Left lobe of liver (tissue), 2 donors: ENCODE measurements at regions not wholly inside any gene's neighbourhood (a gene's known extent, or its start where the extent isn't known, plus 50 kb on each side); places are given as distances from the start of the nearest gene placed in this dataset.
"Not testable (repeated sequence)": the region's sequence is repeated elsewhere in the genome, so short reads cannot be mapped to it uniquely, and the experiment has no call there.

Source experiments
- ATAC-seq: fragments of 200-7000 bp; cut with Tn5 transposase; one replicate; pipeline ENCODE4 v1.9.1; 2020; ENCODE audit warnings: mild to moderate bottlenecking, moderate library complexity
- DNase-seq: peaks from one replicate; pipeline ENCODE4 v3.0.0-alpha.2; 2020; ENCODE audit warnings: low spot score
- donor health status: DM: no; HTN: no; CAD: no; lungs with moderate emphysema.
- donor health status: DM: no; HTN: yes; CAD: no.

DNA sequence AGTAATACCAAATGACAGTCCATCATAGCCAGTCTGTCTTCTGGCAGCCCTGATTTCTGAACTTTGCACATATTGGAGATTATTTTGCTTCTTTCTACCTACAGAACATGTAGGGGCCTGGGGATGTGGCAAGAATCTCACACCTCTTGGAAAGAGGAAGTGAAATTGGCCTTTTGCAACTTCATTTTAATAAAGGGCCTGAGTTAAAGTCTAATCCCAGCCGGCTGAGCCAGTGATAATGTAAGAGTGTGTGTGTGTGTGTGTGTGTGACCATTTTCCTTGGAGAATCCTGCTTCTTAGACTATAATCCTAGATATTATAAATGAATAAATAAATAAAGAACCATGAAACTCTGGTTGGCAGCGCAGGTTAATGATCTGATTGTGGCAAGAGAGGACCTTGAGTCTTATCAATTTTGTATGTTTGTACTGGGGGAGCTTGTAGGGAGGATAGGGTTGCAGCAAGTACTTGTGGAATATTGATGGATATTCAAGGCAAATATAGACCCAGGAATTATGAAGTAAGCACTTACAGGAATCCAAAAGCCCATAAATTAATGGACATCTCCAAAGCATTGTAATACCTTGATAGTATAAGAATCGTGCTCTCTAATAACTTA lies 233.2 kb upstream of the AMIGO2 start:
- peak; percentile 72 for ATAC-seq

DNA sequence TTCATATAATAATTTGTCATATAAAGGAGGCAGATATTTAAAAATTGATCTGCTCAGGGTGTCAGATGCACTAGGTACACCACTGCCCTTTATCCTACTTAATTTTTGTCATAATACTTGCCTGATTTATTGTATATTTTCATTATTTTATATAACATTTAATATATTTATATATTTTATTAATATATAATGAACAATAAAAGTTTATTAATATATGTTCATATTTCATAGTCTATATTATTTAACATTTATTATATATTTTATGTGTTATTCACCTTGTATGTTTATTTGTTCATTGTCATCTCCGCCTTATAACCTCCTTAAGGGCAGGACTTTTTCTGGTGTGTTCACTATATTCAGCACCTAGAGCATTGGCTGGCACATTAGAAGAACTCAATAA lies 232.4 kb upstream of the AMIGO2 start:
- DNase-seq: no peak
- ATAC-seq: no peak

More for the DNA sequence above, 233.2 kb upstream of the AMIGO2 start:
- no peak for DNase-seq

DNA sequence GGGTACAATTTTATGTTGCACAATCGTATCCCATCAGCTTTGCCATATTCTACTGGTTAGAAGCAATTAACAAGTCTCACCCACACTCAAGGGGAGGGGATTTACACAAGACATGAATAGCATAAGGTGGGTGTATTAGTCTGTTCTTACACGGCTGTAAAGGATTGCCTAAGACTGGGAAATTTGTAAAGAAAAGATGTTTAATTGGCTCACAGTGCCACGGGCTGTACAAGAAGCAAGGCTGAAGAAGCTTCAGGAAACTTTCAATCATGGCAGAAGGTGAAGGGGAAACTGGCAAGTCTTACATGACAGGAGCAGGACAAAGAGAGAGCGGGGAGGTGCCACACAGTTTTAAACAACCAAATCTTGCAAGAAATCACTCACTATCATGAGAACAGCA lies 231.8 kb upstream of the AMIGO2 start:
- no peak for ATAC-seq
- no peak for DNase-seq

DNA sequence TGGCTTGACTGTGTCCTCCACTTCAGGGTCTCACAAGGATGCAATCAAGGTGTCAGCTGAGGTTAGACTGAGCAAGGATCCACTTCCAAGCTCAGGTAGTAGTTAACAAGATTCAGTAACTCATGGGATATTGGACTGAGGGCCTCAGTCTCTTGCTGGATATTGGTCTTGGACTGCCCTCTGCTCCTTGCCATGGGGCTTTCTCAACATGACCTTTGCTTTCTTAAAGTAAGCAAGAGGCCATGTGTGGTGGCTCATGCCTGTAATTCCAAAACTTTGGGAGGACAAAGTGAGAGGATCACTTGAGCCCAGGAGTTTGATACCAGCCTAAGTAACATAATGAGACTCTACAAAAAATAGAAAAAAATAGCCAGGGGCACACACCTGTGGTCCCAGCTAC lies 231.3 kb upstream of the AMIGO2 start:
- DNase-seq (peak; percentile 71), ATAC-seq (peak; percentile 74)

DNA sequence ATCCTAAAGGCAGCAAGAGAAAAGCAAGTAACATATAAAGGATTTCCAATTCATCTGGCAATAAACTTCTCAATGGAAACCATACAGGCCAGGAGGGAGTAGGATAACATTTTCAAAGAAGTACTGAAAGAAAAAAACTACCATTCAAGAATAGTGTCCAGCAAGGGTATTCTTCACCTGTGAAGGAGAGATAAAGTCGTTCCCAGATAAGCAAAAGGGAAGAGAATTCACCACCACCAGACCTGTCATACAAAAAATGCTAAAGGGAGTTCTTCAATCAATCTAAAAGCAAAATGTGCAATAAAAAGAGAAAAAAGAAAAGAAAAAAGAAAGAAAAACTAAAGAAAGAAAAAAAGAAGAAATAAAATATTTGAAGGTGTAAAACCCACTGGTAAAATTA lies 228.9 kb upstream of the AMIGO2 start:
- DNase-seq (no peak), ATAC-seq (no peak)

DNA sequence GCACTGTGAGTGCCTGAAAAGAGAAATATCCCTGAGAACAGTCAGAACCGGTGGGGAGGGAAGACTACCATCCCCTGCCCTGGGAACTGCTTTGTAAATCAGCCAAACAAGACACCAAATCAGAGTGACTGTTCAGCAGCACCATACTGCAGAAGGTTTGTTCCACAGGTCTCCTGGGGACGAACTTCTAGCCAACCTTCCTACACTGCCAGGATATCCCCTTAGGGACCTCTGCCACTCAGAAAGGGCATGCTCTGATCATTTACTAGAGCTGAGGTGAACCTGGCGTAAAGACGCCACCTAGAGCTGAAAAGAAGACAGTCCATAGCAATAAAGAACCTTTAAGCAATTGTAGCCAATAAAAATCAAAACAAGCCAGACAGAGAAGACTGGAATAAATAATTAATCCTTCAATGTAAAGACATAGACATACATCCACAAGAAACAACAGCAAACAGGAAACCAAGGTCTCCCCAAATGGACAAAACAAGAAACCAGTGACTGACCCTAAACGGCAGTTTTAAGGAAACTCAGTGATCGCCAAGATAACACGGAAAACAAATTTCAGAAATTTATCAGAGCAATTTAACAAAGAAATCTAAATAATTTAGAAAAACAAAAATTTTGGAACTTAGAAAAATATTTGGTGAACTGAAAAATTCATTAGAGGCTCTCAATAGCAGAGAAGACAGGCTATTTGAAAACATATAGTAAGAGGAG lies 228.1 kb upstream of the AMIGO2 start:
- DNase-seq (peak; percentile 61), ATAC-seq (peak; percentile 91)

DNA sequence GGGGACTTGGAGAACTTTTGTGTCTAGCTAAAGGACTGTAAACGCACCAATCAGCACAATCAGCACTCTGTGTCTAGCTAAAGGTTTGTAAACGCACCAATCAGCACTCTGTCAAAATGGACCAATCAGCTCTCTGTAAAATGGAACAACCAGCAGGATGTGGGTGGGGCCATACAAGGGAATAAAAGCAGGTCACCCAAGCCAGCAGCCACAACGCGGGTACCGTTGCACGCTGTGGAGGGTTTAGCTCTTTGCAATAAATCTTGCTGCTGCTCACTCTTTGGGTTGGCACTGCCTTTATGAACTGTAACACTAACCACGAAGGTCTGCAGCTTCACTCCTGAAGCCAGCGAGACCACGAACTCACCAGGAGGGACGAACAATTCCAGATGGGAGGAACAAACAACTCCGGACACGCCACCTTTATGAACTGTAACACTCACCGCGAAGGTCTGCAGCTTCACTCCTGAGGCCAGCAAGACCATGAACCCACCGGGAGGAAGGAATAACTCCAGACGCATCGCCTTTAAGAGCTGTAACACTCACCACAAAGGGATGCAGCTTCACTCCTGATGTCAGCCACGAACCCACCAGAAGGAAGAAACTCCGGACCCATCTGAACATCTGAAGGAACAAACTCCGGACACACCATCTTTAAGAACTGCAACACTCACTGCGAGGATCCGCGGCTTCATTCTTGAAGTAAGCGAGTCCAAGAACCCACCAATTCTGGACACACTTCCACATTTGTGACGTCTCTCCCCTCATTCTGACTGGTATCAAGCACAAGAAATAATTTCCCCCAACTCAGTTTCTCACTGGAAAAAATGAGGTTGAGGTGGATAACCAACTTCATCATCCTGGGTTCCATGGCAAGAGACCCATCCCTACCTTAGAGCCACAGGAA lies 227.3 kb upstream of the AMIGO2 start:
- DNase-seq: not testable (repeated sequence)

DNA sequence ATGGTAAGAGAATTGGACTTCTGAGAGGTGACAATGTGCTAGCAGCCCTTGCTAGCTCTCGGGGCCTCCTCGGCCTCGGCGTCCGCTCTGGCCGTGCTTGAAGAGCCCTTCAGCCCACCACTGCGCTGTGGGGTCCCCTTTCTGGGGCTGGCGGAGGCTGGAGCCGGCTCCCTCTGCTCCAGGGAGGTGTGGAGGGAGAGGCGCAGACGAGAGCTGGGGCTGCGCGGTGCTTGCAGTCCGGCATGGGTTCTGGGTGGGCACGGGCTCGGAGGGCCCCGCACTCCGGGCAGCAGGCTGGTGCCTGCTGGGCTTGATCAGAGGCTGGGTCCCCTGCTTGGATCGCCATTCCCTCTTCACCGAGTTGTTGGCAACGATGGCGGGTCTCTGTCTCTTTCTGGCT lies 226.4 kb upstream of the AMIGO2 start:
- no peak for DNase-seq

More for the DNA sequence above, 227.3 kb upstream of the AMIGO2 start:
- not testable (repeated sequence) for ATAC-seq

DNA sequence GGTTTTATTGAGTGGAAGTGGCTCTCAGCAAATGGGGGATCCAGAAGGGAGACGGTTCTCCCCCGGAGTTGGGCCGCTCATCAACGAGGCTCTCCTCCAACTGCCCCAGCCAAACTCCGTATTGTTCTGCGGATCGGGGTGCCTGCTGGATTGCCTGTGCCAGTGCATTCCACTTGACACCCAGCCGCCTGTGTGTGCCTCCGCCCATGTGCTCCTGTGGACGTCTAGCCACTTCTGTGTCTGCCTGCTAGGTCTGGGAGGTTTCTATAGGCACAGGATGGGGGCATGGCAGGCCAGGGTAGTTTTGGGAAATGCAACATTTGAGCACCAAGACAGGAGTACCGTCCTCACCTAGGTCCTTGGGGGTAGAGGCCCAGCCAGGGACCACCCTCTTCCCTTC lies 225.7 kb upstream of the AMIGO2 start:
- ATAC-seq (no peak), DNase-seq (no peak)

More for the DNA sequence above, 226.4 kb upstream of the AMIGO2 start:
- ATAC-seq: no peak

DNA sequence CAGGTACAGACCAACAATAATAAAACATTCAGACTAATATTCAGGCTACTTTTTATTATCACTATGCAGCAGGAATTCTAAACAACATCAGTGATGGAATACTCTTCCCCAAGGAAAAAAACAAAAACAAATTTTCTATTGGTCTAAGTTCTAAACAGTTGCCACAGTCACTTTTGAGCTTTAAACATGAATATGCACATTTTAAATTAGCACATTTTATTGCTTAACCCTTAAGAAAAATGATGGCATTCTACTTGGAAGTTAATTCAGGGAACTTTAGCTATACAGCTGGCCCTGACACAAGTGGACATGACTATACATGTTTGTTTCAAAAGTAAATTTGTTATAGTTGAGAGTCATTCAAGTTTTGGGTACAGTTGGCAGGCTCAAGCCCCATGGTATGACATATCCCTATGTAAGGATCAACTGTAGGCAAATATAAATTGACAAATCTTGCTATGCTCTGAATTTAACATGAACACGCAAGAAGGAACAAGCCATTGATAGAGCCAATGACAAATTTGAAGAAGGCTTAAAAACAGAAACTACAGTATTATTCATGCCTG lies 224.3 kb upstream of the AMIGO2 start:
- no peak for DNase-seq
- ATAC-seq: no peak

DNA sequence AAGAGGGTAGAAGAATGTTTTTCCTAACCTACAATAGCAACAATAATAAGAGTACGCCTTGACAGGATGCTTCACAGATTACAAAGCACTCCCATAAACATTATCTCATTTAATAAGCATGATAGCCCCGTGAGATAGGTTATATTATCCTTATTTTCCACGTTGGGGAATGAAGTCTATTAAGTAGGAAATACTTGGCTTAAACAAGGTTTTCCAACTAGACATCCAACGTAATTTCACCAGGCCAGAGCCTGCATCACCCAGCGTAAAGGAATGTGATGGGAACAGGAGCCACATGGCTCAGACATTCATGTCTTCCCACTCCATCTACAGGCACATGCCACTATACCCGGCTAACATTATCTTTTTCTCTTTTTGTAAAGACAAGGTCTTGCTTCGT lies 223.4 kb upstream of the AMIGO2 start:
- ATAC-seq (no peak), DNase-seq (no peak)

DNA sequence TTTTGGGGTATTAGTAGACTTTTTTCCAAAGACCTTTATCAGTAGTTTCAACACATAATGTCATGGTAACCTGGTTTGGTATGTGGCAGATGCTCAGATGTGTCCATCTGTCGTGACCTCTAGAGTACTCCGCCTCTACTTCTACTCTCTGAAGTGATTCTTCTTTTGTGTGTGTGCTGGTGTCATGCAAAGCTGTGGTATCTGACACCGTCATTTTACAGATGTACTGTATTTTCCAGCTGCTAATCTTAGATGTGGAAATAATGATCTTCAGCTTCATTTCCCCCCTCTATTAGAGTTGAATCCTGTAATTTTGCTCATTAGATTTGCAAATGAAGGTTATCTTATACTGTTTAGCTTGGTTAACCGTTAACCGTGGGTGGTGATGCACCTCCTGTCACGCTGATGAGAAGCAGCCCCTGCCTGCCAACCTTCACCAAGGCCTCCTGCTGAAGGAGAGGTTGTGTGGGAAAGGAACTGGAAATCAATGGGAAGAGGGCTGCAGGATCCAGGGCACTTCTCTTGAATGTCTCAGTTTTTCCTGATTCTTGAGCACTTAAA lies 222.4 kb upstream of the AMIGO2 start:
- ATAC-seq (no peak), DNase-seq (no peak)

DNA sequence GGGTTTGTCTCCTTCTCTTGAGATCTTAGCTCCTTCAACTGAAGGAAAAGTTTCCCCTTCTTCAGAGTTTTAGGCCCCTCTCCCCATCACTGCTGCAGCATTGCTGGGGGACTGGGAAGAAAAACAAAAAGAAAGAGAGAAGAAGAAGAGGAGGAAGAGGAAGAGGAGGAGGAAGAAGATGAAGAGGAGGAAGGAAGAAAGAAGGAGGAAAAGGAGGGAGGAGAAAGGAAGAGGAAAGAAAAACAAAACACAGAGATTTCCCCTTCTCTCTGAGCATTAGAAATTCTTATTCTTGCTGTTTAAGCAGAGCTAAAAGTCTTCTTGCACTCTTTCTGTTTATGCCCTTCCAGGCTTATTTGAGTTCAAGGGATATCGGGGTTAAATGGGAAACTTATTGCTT lies 219.8 kb upstream of the AMIGO2 start:
- ATAC-seq: no peak
- no peak for DNase-seq

DNA sequence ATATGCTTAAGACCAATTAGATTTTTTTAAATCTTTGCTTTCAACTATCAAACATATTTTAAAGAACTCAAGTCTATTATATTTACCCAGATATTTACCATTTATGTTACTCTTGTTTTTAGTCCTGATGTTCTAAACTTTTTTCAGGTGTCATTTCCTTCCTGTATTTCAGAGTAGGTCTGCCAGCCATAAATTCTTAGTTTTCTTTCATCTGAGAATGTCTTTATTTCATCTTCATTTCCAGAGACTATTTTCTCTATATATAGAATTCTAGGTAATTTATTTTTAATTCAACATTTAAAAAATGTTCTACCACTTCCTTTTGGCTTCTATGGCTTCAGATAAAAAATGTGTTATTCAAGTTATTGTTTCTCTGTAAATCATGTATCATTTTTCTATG lies 218.2 kb upstream of the AMIGO2 start:
- ATAC-seq: no peak
- DNase-seq: no peak

DNA sequence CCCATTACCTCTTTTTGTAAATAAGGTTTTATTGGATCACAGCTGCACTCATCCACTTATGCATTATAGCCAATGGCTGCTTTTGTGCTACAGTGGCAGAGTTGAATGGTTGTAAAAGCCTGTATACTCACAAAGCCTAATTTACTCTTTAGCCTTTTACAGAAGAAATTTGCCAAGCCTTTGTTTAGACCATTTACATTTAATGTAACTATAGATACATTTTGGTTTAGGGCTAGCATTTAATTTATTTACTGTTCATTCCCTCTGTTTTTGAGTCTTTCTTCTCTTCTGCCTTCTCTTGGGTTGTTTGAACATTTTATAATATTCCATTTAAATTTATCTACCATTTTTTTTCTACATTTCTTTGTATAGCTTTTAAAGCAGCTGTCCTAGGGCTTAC lies 217.1 kb upstream of the AMIGO2 start:
- ATAC-seq: no peak
- DNase-seq: no peak

DNA sequence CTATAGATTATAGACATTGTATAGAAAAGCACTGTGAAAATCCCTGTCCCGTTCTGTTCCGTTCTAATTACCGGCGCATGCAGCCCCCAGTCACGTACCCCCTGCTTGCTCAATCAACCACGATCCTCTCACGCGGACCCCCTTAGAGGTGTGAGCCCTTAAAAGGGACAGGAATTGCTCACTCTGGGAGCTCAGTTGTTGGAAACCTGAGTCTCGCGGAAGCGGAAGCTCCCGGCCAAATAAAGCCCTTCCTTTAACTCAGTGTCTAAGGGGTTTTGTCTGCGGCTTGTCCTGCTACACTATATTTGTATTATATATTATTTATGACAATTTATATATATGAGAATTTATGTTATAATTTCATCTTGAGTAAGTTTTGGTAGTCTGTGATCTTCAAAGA lies 213.6 kb upstream of the AMIGO2 start:
- DNase-seq: no peak
- no peak for ATAC-seq

DNA sequence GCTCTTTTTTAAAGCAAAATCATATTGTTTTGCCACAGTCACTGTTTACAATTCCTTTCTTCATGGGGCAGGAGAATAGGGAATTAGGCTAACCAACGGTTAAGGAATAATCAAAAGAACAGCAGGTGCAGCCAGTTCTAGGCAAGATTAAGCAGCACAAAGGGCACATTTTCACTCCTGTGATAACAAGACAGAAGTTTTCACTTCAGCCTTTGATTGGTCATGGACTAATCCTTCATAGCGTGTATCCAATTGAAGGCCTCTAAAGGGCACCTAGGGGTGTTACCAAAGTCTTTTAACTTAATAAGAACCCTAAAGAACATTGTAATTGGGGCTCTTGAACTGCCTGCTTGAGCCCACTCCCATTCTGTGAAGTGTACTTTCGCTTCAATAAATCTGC lies 206.9 kb upstream of the AMIGO2 start:
- no peak for ATAC-seq
- no peak for DNase-seq
